HepG2 (cell line): ENCODE measurements at regions not wholly inside any gene's neighbourhood (a gene's known extent, or its start where the extent isn't known, plus 50 kb on each side); places are given as distances from the start of the nearest gene placed in this dataset.

ENCODE experiments used
- ATAC-seq: fragments of 200-7000 bp; cut with Tn5 transposase; 3 replicates; pipeline ENCODE4 v1.9.1; 2020; ENCODE audit warnings: mild to moderate bottlenecking, moderate library complexity
- BruUV-seq: library from RNA; stranded (reverse); fragments of 400-500 nt; replicated peaks from 2 replicates; lab custom pipeline; 2021; lab: Mats Ljungman, UMichigan
- CTCF ChIA-PET: fragments of 300-600 bp; formaldehyde crosslinking; extraction: SDS; loops from one replicate; lab custom pipeline; 2021; ENCODE audit warnings: low total read pairs, inconsistent platforms, low intra/inter-chr PET ratio; lab: Yijun Ruan, JAX
- POLR2A ChIA-PET: fragments of 350-600 bp; sonication (Branson Sonifier 250); formaldehyde crosslinking; loops from one replicate; lab custom pipeline; 2020; ENCODE audit warnings: antibody characterized with exemption, inconsistent platforms; lab: Yijun Ruan, JAX
- DNase-seq: peaks from one replicate; pipeline ENCODE4 v3.0.0-alpha.2; 2015; ENCODE audit warnings: low spot score
- FAIRE-seq: peaks from 3 replicates; lab custom pipeline; 2011; peaks lifted over from hg19 to GRCh38; lab: Jason Lieb, UNC
- H2AFZ ChIP-seq: one replicate; pipeline ENCODE4 v1.6.1; 2011; ENCODE audit warnings: low read length, inconsistent platforms
- H3K27ac ChIP-seq: fragments of 300-600 bp; 3 replicates; pipeline ENCODE4 v1.8.0; 2011; ENCODE audit warnings: mixed run types, mild to moderate bottlenecking, mixed read lengths, low read length, inconsistent platforms; ENCODE audit not compliant: insufficient read depth; ENCODE audit errors: extremely low read length
- H3K27me3 ChIP-seq, 2 experiments: fragments of 200-600 bp in 1 of 2; 2 replicates in 1 of 2; 3 replicates in 1 of 2; pipeline versions ENCODE4 v1.6.0 to v1.8.0; 2011; ENCODE audit warnings: low read length in 2 of 2, mild to moderate bottlenecking in 2 of 2, moderate library complexity in 2 of 2, inconsistent platforms in 1 of 2; ENCODE audit not compliant: insufficient read depth in 2 of 2, control insufficient read depth in 1 of 2
- H3K36me3 ChIP-seq, 2 experiments: fragments of 200-600 bp in 1 of 2; replicated peaks in 1 of 2; 2 replicates in 1 of 2; 3 replicates in 1 of 2; pipeline versions ENCODE4 v1.5.1 to v1.8.0; 2011; ENCODE audit warnings: low read length in 2 of 2, inconsistent platforms in 1 of 2; ENCODE audit not compliant: insufficient read depth in 2 of 2, control insufficient read depth in 1 of 2
- H3K4me1 ChIP-seq: 2 replicates; pipeline ENCODE4 v1.5.1; 2012; ENCODE audit warnings: low read length, inconsistent platforms; ENCODE audit not compliant: insufficient read depth
- H3K4me2 ChIP-seq: 2 replicates; pipeline ENCODE4 v1.6.0; 2011; ENCODE audit warnings: low read depth, low read length, inconsistent platforms
- H3K4me3 ChIP-seq, 3 experiments: fragments of 200-600 bp in 1 of 3; sonication (generic), shearing (Covaris generic) in 1 of 3; replicated peaks in 1 of 3; 2 replicates each; pipeline ENCODE4 v1.5.1; 2011 to 2016; ENCODE audit warnings: low read length in 3 of 3, inconsistent platforms in 2 of 3, low read depth in 2 of 3, mild to moderate bottlenecking in 2 of 3, control low read depth in 1 of 3, mixed read lengths in 1 of 3; ENCODE audit not compliant: insufficient read depth in 1 of 3
- H3K79me2 ChIP-seq: one replicate; pipeline ENCODE4 v1.6.1; 2011; ENCODE audit warnings: low read length, inconsistent platforms; ENCODE audit not compliant: insufficient read depth
- H3K9ac ChIP-seq: 2 replicates; pipeline ENCODE4 v1.6.0; 2011; ENCODE audit warnings: mild to moderate bottlenecking, low read depth, low read length, inconsistent platforms; ENCODE audit not compliant: insufficient read depth
- H3K9me3 ChIP-seq: 2 replicates; pipeline ENCODE4 v1.5.1; 2012; ENCODE audit warnings: mild to moderate bottlenecking, low read length
- H4K20me1 ChIP-seq: 2 replicates; pipeline ENCODE4 v1.6.0; 2011; ENCODE audit warnings: inconsistent platforms, mild to moderate bottlenecking, low read length, moderate library complexity; ENCODE audit not compliant: insufficient read depth
- BCLAF1 ChIP-seq: fragments of 450-650 bp; IDR thresholded peaks from 2 replicates; pipeline ENCODE4 v1.6.1; 2017; ENCODE audit warnings: mild to moderate bottlenecking
- CC2D1A ChIP-seq: sonication (generic); formaldehyde crosslinking; IDR thresholded peaks from 2 replicates; pipeline ENCODE4 v1.8.1; 2023; ENCODE audit warnings: mild to moderate bottlenecking, missing genetic modification reagents
- JUN ChIP-seq: sonication (generic); formaldehyde crosslinking; IDR thresholded peaks from 2 replicates; pipeline ENCODE4 v1.4.0; 2020; ENCODE audit warnings: mild to moderate bottlenecking, missing genetic modification reagents
- ZNF280B ChIP-seq: sonication (generic); formaldehyde crosslinking; IDR thresholded peaks from 2 replicates; pipeline ENCODE4 v1.5.0; 2020; ENCODE audit warnings: missing genetic modification reagents, mild to moderate bottlenecking, borderline replicate concordance
- ZNF530 ChIP-seq: sonication (generic); formaldehyde crosslinking; IDR thresholded peaks from 2 replicates; pipeline ENCODE4 v1.5.0; 2020; ENCODE audit warnings: low read depth, mild to moderate bottlenecking, missing genetic modification reagents
- ZNF746 ChIP-seq: sonication (generic); formaldehyde crosslinking; IDR thresholded peaks from 2 replicates; pipeline ENCODE4 v1.8.0; 2022; ENCODE audit warnings: mild to moderate bottlenecking, missing genetic modification reagents
- ZSCAN30 ChIP-seq: sonication (generic); formaldehyde crosslinking; IDR thresholded peaks from 2 replicates; pipeline ENCODE4 v1.5.0; 2020; ENCODE audit warnings: mild to moderate bottlenecking, missing genetic modification reagents
- in situ Hi-C: cut with HindIII; loops from 2 replicates; pipeline ENCODE4 v1.10.0; 2017; ENCODE audit warnings: low pct_unique_long_range_greater_than_20kb; ENCODE audit not compliant: extremely low pct_ligation_motif_present
- intact Hi-C: fragments of 100-400 bp; cut with micrococcal nuclease; formaldehyde crosslinking; loops from one replicate; pipeline ENCODE4 v1.10.0; 2022; ENCODE audit not compliant: unreplicated experiment

- H2AFZ ChIP-seq: no peak overlapping the region
- CTCF ChIA-PET: no interaction called here
- in situ Hi-C loops: no loop called here
- H4K20me1 ChIP-seq: no peaks in the 10 kb centered on the region
- no peaks in the 10 kb centered on the region for H3K4me1 ChIP-seq
- POLR2A ChIA-PET: no interaction called here
- H3K36me3 ChIP-seq: no peaks in the 10 kb centered on the region
- TF ChIP-seq CC2D1A (CRISPR knock-in tag) (no peak), ZNF280B (no peak), ZNF746 (CRISPR knock-in tag) (no peak), ZNF530 (CRISPR knock-in tag) (no peak), JUN (CRISPR knock-in tag) (no peak), ZSCAN30 (CRISPR knock-in tag) (no peak), BCLAF1 (no peak)
- H3K4me3 ChIP-seq: no peak overlapping the region
- H3K27ac ChIP-seq: no peak overlapping the region
- intact Hi-C loops: no loop called here
- H3K27me3 ChIP-seq: no peaks in the 10 kb centered on the region
- no peaks in the 10 kb centered on the region for H3K9me3 ChIP-seq
- no peak overlapping the region for H3K9ac ChIP-seq
- ATAC-seq: no peak
- no peak overlapping the region for H3K4me2 ChIP-seq
- H3K79me2 ChIP-seq: no peaks in the 10 kb centered on the region
- no peak for FAIRE-seq
- no peak for DNase-seq
- no TSS peak for BruUV-seq
These were observed 1261.3 kb upstream of the SPRY2 start for GRCh38 chr13:81602241-81602640.
